ENCODE measurements at regions not wholly inside any gene's neighbourhood (a gene's known extent, or its start where the extent isn't known, plus 50 kb on each side); places are given as distances from the start of the nearest gene placed in this dataset.

GRCh38 chr11:45724153-45724552 lies 58.7 kb upstream of the CHST1 start:
- TF ChIP-seq POLR2A (IDR thresholded peaks at IDR 0.05; ENCODE audit: low read length) (no peak), GATA1 (IDR thresholded peaks at IDR 0.05; ENCODE audit: low read depth, low read length) (no peak)
